GM18517 (cell line): ENCODE measurements at regions not wholly inside any gene's neighbourhood (a gene's known extent, or its start where the extent isn't known, plus 50 kb on each side); places are given as distances from the start of the nearest gene placed in this dataset.
A peak's percentile ranks its signal among the peaks of the same experiment; 100 is the strongest.

Experiments used
- ATAC-seq: cut with Tn5 transposase; IDR thresholded peaks from one replicate; pipeline ENCODE4 v1.9.1; 2021; ENCODE audit warnings: mild to moderate bottlenecking, moderate library complexity; ENCODE audit not compliant: unreplicated experiment

DNA sequence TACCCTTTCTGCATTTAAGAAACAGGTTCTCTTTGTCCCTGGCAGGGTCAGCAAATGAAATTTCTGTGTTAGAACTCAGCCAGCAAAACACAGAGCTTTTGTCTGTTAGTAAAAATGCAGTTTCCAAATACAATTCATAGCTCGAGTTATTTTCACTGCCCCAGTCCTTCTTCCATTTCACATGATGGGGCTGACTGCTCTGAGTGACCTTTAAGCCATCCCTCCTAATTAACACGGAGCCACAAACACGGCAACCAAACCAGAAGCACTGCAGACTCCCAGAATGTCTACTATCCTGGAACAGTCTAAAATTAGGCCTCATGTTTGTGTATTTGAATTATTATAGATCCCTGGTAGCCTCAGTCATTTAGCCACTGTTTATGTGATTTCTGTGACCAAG is 99.1 kb upstream of the RGS4 start:
- no peak for ATAC-seq

DNA sequence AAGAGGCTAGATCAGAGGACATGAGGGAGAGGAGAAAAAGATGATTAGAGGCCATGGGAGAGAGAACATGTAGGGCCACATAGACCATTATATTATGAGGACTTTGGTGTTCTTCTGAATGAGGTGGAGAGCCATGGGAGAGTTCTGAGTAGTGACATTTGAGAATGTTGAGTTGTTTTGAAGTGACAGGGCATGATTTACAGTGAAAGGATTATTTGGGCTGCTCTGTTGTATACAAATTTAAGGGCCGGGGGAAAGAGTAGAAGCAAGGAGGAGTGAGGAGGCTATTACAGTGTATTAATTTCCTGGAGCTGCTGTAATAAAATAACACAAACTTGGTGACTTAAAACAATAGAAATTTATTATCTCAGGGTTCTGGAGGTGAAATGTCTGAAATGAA is 102.5 kb upstream of the RGS4 start:
- no peak for ATAC-seq

GRCh38 chr1:162964901-162965300 is 103.9 kb upstream of the CCDC190 start:
- ATAC-seq = no peak

- ATAC-seq = no peak
Observed at GRCh38 chr1:162956922-162957321, 95.9 kb upstream of the CCDC190 start.

DNA sequence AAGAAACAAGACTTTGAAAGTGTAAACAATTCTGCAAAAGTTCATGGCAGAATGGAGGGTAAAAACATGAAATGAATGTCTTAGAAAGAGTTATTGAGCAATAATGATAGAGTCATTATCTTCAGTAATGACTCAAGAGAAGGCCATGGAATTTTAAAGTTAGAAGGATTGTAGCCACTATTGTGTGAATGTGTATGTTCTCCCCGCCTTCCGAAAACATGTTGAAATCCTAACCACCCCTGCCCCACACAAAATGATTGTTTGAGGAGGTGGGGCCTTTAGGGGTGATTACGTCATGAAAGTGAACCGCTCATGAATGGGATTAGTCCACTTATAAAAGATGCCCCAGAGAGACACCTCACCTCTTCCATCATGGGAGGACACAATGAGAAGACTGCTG is 93.8 kb upstream of the CCDC190 start:
- no peak for ATAC-seq

DNA sequence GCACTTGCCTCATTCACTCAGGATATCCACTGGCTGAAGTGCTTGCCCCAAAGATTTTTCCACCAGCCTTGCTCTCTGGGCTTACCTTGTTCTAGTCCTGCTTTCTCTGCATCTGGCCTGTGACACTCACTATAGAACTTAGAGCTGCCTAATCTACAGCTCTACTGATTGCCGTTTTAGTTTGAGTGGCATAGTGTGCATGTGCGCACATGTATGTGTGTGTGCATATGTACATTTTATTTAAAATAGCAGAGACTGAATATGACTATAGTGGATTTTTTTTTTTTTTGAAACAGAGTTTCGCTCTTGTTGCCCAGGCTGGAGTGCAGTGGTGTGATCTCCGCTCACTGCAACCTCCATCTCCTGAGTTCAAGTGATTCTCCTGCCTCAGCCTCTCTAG is 92.0 kb upstream of the CCDC190 start:
- ATAC-seq = no peak

- ATAC-seq = peak; percentile 98
Observed at GRCh38 chr1:162951553-162952315, 90.8 kb upstream of the CCDC190 start.

GRCh38 chr1:162950187-162950586 is 89.2 kb upstream of the CCDC190 start:
- ATAC-seq = no peak

GRCh38 chr1:162946701-162947100 is 85.7 kb upstream of the CCDC190 start:
- no peak for ATAC-seq

- ATAC-seq = no peak
Observed at GRCh38 chr1:162944974-162945674, 84.1 kb upstream of the CCDC190 start.

DNA sequence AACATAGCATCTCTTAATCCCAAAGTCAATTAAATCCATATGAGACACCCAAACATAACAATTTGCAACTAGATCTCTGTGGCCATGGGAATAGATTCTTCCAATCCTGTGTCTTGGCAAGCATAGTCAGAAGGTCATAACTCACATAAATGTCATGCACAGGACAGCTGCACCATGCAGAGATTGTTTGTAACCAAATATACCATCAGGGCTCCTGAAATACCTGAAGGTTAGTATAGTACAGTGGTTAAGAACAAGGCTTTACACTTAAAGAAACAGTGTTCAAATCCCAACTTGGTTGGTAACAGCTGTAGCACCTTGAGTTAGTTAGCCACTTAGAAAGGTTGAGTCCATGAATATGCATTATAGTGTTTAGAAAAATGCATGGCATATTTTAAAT is 82.6 kb upstream of the CCDC190 start:
- ATAC-seq = no peak

GRCh38 chr1:162942916-162943559 is 82.1 kb upstream of the CCDC190 start:
- ATAC-seq = no peak

DNA sequence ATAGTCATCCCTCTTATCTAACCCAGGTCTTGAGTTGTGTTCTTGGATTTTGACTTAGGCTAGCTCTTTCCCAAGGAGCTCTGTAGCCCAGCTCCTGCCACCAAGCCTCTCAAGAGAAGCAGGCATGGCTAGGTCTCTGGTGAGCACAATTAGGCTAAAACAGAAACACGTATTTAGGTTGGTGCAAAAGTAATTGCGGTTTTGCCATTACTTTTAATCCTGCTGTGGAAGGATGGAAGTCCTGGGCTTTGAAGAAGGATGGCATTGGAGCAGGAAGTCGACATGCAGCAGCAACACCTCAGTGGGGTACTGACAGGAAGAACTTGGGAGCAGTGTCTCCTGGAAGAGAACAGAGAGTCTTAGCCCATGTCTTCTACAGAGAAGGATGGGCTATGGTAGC is 80.0 kb upstream of the CCDC190 start:
- ATAC-seq = no peak

GRCh38 chr1:162939035-162939434 is 78.1 kb upstream of the CCDC190 start:
- no peak for ATAC-seq

GRCh38 chr1:162937716-162938395 is 76.9 kb upstream of the CCDC190 start:
- no peak for ATAC-seq

DNA sequence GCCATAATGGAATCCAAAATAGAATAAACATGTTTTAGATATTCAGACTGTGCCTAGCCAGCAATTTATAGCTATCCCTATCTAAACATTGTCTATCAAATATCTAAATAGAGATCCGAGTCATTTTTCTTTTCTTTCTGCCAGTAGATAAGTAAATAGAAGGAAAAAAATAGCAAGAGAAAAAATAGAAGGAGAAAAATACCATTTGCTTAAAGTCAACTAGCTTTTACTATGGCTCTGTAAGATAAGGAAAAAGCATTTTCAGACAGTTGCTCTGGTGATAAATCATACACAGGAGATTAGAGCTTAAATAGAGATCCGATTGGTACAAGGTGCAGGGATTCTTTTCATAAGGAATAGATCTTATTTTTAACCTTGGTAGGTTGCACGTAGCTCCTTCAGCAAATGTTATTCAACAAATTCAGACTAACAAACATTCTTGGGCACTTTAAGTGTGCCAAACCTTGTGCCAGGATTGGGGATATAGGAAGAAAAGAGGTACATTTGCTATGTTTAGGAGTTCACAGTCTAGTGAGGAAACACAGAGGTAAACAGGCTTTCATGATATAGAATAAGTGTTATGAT is 70.1 kb upstream of the CCDC190 start:
- ATAC-seq = no peak

DNA sequence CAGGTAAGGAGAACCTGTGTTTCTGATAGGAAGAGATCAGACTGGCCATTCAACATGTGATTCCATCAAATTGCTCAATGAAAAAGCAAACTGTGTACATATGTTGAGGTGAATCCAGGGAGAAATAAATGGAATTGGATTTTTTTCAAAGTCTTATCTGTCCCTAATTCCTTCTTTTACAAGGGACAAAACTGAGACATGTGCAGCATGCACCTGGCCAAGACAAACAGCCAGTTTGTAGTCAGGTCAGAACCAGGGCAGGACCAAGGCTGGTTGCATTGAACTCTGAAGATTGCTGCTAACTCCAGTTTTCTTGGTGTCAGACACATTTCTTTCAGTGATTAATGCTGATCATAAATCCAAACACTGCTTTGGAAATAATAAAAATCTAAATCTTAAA is 69.6 kb upstream of the CCDC190 start:
- no peak for ATAC-seq

- no peak for ATAC-seq
Observed at GRCh38 chr1:162929177-162929576, 68.2 kb upstream of the CCDC190 start.

- no peak for ATAC-seq
Observed at GRCh38 chr1:162928141-162928540, 67.2 kb upstream of the CCDC190 start.

- ATAC-seq = no peak
Observed at GRCh38 chr1:162927421-162927820, 66.4 kb upstream of the CCDC190 start.

- ATAC-seq = no peak
Observed at GRCh38 chr1:162926906-162927305, 65.9 kb upstream of the CCDC190 start.
